Uterus (tissue), 3 donors: ENCODE measurements at regions not wholly inside any gene's neighbourhood (a gene's known extent, or its start where the extent isn't known, plus 50 kb on each side); places are given as distances from the start of the nearest gene placed in this dataset.

ENCODE experiments used
- DNase-seq, 2 donors: peaks; one replicate each; pipeline ENCODE4 v3.0.0-alpha.2; 2019 to 2020
- H3K27ac ChIP-seq, 2 donors: fragments of 200-600 bp; sonication (generic); 1 replicate in 1 of 2; 2 replicates in 1 of 2; pipeline ENCODE4 v1.5.1; 2016 to 2018
- H3K27me3 ChIP-seq, 2 donors: fragments of 200-600 bp; sonication (generic); one replicate each; pipeline ENCODE4 v1.5.1; 2018 to 2019; ENCODE audit warnings: control low read depth in 1 of 2
- H3K36me3 ChIP-seq, 2 donors: fragments of 200-600 bp; sonication (generic); one replicate each; pipeline ENCODE4 v1.5.1; 2019; ENCODE audit warnings: control low read depth in 1 of 2
- H3K4me1 ChIP-seq, 2 donors: fragments of 200-600 bp; sonication (generic); one replicate each; pipeline ENCODE4 v1.5.1; 2018 to 2019; ENCODE audit warnings: control low read depth in 1 of 2
- H3K4me3 ChIP-seq, 2 donors: fragments of 200-600 bp; sonication (generic); 1 replicate in 1 of 2; 2 replicates in 1 of 2; pipeline ENCODE4 v1.5.1; 2018 to 2019; ENCODE audit warnings: mild to moderate bottlenecking in 1 of 2
- H3K9me3 ChIP-seq, 2 donors: fragments of 200-600 bp; sonication (generic); one replicate each; pipeline ENCODE4 v1.5.1; 2019; ENCODE audit warnings: control low read depth in 1 of 2
- POLR2A ChIP-seq, 2 donors: fragments of 450-650 bp; IDR thresholded peaks; one replicate each; pipeline ENCODE4 v1.6.1; 2016; ENCODE audit warnings: antibody characterized with exemption in 2 of 2, mild to moderate bottlenecking in 1 of 2, moderate library complexity in 1 of 2
- intact Hi-C: fragments of 100-400 bp; cut with DNase I; formaldehyde crosslinking; loops from one replicate; pipeline ENCODE4 v1.15.1; 2023; ENCODE audit warnings: low total_unique reads
- TF ChIP-seq, protein P1 (sequence below), 4 experiments: fragments of 200-600 bp in 2 of 4; fragments of 450-650 bp in 2 of 4; sonication (generic) in 2 of 4; IDR thresholded peaks; one replicate each; pipeline ENCODE4 v1.5.1; 2016 to 2019; ENCODE audit warnings: antibody characterized with exemption in 4 of 4, mild to moderate bottlenecking in 2 of 4, moderate library complexity in 1 of 4
- donor health status: DM: yes; HTN: yes; CAD: no.

DNA sequence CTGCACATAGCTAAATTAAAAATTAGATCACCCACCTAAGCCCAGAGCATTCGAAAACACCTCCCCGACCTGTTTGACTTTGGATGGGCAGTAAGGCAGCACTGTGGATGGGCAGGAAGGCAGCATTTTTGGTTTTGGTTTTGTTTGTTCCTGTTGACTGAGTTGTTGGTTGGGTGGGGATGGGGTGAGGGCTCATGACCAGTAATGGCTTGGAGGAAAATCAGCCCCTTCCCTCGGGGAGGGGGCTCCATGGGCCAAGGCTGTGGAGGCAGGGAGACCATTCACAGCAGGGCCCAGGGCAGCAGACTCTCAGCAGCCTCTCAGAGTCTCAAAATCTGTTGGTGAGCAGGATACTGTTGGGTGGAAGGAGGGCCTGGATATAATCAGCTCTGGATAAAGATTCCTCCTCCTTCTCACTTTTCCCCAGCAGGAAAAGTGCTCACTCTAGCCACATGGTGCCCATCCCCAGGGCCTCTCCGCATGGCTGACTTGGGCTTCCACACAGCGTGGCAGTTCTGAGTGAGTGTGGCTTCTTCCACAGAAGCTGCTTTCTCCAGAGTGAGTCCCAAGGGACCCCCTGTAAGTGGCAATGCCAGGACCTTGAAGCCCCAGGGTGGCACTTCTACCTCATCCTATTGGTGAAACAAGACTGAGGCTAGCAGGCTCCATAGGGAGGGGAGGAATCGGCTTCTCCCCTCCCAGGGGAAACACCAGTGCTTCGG, 1491.2 kb downstream of the BRD1 start:
- Histone ChIP-seq H3K4me1 (no peaks in the 10 kb centered on the region), H3K27ac (no peak overlapping the region), H3K36me3 (no peaks in the 10 kb centered on the region), H3K27me3 (no peaks in the 10 kb centered on the region), H3K4me3 (no peak overlapping the region), H3K9me3 (no peaks in the 10 kb centered on the region)
- no peak for TF ChIP-seq POLR2A (IDR thresholded peaks at IDR 0.05)
- TF ChIP-seq, protein P1, sequence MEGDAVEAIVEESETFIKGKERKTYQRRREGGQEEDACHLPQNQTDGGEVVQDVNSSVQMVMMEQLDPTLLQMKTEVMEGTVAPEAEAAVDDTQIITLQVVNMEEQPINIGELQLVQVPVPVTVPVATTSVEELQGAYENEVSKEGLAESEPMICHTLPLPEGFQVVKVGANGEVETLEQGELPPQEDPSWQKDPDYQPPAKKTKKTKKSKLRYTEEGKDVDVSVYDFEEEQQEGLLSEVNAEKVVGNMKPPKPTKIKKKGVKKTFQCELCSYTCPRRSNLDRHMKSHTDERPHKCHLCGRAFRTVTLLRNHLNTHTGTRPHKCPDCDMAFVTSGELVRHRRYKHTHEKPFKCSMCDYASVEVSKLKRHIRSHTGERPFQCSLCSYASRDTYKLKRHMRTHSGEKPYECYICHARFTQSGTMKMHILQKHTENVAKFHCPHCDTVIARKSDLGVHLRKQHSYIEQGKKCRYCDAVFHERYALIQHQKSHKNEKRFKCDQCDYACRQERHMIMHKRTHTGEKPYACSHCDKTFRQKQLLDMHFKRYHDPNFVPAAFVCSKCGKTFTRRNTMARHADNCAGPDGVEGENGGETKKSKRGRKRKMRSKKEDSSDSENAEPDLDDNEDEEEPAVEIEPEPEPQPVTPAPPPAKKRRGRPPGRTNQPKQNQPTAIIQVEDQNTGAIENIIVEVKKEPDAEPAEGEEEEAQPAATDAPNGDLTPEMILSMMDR (IDR thresholded peaks at IDR 0.05): no peak
- intact Hi-C loops: no loop called here
- no peak for DNase-seq

DNA sequence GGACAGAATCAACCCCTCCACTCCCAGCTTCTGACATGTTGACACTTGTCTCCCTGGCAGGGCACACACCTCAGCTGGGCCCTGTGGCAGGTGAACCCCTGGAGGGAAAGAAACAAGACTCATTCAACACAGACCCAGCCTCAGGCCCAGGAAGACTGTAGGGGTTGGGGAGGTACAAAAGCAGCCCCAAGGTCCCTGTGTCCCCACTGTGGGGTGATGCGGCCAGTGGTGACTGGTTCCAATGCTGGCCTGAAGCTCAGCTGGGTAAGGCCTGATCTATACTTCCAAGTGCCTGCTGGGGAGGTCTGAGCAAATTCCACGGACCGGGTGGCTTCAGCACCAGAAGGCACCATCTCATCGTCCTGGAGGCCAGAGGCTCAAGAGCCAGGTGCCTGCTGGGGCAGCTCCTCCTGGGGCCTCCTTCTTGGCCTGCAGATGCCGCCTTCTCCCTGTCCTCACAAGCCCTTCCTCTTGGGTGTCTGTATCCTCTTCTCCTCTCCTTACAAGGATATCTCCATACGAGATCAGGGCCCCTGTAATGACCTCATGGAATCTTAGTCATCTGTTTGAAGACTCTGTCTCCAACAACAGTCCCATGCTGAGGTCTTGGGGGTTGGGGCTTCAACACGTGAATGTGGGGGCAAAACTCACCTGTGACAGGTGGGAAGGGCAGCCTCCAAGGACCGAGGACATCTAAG, 1492.1 kb downstream of the BRD1 start:
- Histone ChIP-seq H3K4me1 (no peaks in the 10 kb centered on the region), H3K27me3 (no peaks in the 10 kb centered on the region), H3K36me3 (no peaks in the 10 kb centered on the region), H3K9me3 (no peaks in the 10 kb centered on the region), H3K4me3 (no peak overlapping the region), H3K27ac (no peak overlapping the region)
- DNase-seq: no peak
- no peak for TF ChIP-seq POLR2A (IDR thresholded peaks at IDR 0.05)
- TF ChIP-seq, protein P1 (IDR thresholded peaks at IDR 0.05): no peak
- intact Hi-C loops: no loop called here

DNA sequence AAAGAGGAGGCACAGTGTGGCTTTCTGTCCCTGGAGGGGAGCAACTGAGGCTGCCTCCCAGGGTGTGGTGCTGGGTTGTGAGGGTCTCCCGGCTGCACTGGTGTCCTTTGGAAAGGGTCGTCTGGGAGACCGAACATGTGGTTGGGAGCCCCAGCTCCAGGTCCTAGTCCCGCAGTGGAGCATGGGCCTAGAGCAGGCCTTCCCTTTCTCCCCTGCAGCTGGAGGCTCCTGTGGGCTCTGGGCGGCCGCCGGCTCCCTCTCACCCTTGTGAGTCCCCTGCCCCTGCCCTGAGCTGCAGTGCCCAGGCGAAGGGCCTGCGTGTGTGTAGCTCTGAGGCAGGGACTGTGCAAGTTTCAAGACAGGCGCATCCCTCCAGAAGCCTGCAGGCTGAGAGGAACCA, 1492.7 kb downstream of the BRD1 start:
- TF ChIP-seq POLR2A (IDR thresholded peaks at IDR 0.05): no peak
- TF ChIP-seq, protein P1 (IDR thresholded peaks at IDR 0.05): no peak
- intact Hi-C loops: no loop called here
- no peak overlapping the region for H3K27ac ChIP-seq
- no peaks in the 10 kb centered on the region for H3K4me1 ChIP-seq
- no peaks in the 10 kb centered on the region for H3K36me3 ChIP-seq
- H3K27me3 ChIP-seq: no peaks in the 10 kb centered on the region
- H3K4me3 ChIP-seq: no peak overlapping the region
- DNase-seq: no peak
- H3K9me3 ChIP-seq: no peaks in the 10 kb centered on the region

GRCh38 chr22:48333816-48334735, 1493.6 kb downstream of the BRD1 start:
- H3K27ac ChIP-seq: no peak overlapping the region
- no peaks in the 10 kb centered on the region for H3K9me3 ChIP-seq
- H3K4me1 ChIP-seq: no peaks in the 10 kb centered on the region
- intact Hi-C loops: no loop called here
- DNase-seq: no peak
- H3K27me3 ChIP-seq: no peaks in the 10 kb centered on the region
- H3K4me3 ChIP-seq: no peak overlapping the region
- H3K36me3 ChIP-seq: no peaks in the 10 kb centered on the region
- TF ChIP-seq POLR2A (IDR thresholded peaks at IDR 0.05): no peak
- TF ChIP-seq, protein P1 (IDR thresholded peaks at IDR 0.05): no peak
